Right kidney (tissue), 1 donor: ENCODE measurements at regions not wholly inside any gene's neighbourhood (a gene's known extent, or its start where the extent isn't known, plus 50 kb on each side); places are given as distances from the start of the nearest gene placed in this dataset.

ENCODE experiments used
- DNase-seq: peaks from one replicate; pipeline ENCODE4 v3.0.0-alpha.2; 2016

DNA sequence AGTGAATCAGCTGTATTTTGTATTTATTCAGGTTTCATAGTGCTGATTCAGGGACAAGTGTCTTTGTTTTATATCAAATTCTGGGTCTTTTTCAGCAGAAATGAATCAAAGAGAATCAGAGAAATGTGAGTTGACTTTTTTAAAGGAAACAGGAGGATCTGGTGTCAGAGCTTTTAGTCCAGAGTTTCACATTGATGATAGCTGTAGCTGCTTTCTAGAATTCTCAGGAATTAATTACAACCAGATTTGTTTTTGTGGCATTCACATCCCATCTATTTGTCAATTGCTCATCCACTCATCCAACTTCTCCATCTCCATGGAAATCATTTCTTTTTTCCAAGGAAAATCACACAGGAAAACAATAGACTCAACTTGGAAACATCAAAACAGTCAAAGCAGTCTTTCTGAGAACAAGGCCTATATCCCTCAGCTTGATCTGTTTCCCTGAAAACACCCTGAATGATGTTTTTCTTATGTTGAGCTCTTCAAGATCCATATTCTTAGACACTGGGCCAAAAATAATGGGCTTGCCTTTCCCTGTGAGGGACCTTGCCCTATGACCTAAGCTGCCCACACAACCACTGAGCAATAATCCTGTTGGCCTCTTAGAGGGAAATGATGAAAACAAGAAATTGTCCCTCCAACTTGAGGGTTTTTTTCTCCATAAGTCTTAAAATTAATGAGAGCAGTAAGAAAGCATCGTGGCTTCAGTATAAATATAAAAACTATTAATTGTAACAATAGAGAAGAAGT lies 249.5 kb upstream of the FN1 start:
- DNase-seq = no peak

DNA sequence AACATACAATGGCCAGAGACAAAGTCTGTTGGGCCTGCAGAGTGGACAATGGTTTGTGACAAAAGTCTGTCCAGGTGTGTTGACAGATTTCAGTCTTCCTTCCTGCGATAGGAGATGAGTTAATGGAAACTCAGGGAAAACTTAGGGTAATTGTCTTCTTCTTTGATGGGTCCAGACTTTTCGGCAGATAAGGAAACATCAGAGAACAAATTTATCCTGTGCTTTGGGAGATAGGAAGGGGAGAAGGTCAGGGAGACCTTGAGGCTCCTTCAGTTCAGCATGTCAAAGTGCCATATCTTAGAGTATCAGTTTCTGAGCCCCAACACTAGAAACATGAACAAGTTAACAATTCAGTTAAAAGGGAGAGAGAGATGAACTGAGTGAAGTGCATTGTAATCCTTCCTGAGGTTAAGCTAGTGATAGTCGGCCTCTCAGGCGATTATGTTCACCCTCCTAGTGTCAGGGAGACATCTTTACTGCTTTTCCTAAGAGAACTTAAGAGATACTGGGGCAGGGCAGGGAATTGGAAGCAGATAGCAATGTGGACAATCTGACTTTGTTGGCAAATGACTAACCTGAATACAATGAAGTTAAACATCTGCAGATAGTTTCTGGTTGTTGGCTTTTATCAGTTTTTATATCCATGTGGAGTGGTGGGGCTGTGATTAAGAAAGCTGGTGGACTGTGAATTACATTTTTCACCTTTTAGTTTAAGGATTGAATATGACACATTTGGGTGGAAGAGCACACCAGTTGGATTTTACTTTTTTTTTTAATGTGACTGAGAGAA lies 248.8 kb upstream of the FN1 start:
- DNase-seq = no peak

DNA sequence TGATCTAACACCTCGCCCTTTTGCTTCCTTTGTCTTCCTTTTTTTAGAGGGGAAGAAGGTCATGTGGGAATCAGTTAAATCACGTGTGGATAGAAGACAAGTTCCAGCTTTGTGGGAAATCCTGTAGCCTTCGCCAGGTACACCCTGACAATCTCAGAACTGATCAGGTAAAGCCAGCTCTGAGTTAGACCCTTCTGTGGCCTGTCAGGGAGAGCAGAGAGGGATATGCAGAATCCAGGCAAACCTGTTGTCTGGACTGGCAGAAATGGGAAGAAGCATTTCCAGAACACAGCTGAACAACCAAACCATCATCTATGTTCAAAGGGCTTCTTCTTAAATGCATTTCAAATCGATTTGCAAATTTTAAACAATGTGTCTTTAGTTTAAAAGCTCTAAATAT lies 247.4 kb upstream of the FN1 start:
- no peak for DNase-seq

DNA sequence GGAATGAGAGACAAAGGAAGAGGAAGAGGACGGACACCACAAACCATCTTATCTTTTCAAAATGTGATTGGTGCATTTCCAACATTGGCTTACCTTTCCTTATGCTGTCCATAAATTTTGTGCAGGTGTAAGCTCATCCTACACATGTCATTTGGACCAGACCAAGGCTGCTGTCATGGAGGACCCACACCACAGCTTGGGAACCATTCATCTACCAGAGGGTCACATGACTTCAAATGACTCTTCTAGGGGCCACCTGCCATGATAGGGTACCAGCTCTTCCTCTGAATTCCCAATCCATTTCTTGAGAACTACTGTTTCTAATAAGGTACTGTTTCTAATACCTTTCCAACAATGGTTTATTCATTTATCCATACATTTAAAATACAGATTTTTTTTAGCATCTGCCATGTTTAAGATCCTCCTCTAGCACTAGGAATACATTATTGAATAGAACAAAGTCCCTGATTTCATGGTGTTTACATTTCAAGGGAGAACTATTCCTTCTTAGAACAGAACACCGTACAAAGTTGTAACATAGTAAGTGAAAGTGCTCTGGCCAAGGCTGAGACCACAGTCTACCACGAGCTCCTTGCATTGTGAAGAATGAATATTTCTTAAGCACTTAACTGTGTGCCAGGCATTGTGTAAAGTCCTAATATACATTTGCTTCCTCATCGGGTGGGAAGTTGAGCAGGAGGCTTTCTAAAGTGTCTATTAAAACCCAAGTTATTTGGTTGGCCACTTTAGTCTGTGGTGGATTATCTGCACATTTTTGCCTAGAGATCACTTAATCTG lies 246.1 kb upstream of the FN1 start:
- DNase-seq = no peak

- no peak for DNase-seq
Measured at GRCh38 chr2:215680605-215681598, 245.0 kb upstream of the FN1 start.

- DNase-seq = no peak
Measured at GRCh38 chr2:215678094-215678493, 242.2 kb upstream of the FN1 start.

- DNase-seq = no peak
Measured at GRCh38 chr2:215677481-215677880, 241.6 kb upstream of the FN1 start.

GRCh38 chr2:215672406-215672805 lies 236.5 kb upstream of the FN1 start:
- no peak for DNase-seq

DNA sequence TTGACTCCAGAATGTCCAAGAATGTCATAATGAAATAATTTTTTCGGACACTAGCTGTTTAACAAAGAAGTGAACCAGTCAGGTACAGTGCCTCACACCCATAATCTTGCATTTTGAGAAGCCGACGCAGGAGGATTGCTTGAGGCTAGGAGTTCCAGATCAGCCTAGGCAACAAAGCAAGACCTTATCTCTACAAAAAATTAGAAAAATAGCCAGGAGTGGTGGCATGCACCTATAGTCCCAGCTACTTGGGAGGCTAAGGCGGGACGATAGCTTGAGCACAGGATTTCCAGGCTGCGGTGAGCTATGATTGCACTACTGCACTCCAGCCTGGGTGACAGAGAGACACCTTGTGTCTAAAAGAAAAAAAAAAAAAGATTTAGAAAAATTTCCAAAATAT lies 235.8 kb upstream of the FN1 start:
- DNase-seq = no peak

DNA sequence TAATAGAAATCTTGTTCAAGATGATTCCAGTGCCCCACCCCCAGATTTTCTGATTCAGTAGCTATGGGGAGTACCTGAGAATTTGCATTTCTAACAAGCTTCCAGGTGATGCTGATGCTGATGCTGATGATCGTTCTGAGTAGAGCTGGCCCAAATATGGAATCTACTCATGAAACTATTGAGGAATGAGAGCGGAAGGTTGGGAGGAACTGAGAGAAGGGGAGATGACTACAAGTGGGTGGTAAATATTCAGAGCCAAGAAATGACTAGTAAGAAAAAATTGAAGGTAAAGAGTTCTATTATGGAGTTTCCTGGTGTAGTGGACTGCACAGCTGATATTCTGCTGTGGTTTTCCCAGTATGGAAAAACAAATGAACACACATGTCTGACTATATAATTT lies 235.4 kb upstream of the FN1 start:
- DNase-seq = no peak

DNA sequence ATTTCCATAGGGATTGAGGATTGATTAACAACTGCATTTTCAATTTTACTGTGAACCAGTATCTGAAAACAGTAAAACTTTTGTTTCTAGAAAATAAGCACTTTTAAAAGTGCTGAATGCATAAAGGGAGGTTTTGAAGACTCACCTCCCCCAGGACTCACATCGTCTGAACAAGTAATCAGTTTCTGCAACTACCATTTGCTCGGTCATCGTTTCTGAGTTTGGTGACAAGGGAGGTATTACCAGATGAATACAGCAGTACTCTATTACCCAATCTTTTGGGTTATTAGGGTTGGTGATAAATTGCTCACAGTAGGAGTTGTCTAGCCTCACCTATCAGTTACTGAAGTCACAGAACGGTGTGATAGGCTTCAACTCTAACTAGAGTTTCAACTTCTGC lies 234.5 kb upstream of the FN1 start:
- DNase-seq = no peak

- DNase-seq = no peak
Measured at GRCh38 chr2:215668378-215668775, 232.5 kb upstream of the FN1 start.

- DNase-seq = no peak
Measured at GRCh38 chr2:215667585-215668377, 231.9 kb upstream of the FN1 start.

- no peak for DNase-seq
Measured at GRCh38 chr2:215664847-215665525, 229.1 kb upstream of the FN1 start.

GRCh38 chr2:215662715-215663114 lies 226.8 kb upstream of the FN1 start:
- no peak for DNase-seq

DNA sequence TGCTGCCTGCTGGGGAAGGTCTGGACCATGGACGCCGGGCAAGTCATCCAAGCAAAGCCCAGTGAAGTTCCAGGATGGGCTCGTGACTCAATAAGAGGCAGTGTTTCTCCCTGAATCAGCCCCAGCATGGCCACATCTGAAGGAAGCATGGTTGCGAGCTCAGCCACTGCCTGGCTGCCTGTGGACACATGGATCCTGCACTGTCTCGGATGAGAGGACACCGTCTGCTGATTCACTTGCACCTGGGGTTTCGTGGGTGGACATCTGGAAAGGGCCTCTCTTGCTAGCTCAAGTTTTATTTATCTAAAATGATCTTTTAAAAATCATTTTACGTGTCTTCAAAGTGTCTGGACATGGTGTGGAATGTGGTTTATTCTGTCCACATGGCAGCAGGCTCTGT lies 224.8 kb upstream of the FN1 start:
- no peak for DNase-seq

DNA sequence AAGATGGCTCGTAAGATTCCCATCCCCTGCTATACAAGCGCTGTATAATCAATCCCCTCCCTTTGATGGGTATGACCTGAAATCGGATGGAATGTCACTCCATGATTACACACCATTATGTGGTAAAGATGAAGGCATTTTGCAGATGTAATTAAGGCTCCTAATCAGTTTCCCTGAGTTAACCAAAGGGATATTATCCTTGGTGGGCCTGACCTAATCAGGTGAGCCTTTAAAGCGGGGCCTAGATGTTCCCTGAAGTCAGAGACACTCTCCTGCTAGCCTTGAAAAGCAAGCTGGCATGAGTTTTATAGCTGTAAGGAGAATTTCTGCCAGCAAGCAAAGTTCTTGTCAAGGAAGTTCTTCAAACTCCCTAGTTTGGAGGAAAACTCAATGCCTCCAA lies 223.8 kb upstream of the FN1 start:
- DNase-seq = no peak

- no peak for DNase-seq
Measured at GRCh38 chr2:215658635-215659305, 222.9 kb upstream of the FN1 start.

DNA sequence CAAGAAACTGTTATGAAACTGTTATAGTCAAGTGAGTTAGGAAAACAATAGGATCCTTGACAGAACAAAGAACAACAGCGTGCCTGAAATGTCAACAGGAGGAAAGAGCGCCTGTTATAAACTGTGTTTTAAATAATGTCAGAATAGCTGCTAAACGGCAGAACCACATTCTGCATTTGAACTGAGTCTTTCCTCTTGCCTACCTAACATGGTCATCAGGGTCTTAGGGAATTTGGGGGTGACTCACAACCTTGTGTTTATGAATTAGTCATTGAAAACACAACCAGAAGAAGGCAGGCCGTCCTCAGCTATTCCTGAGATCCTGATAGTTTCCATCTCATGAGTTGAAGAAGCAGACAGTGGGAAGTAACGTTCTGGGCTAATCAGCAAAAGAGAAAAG lies 222.0 kb upstream of the FN1 start:
- no peak for DNase-seq
